ENCODE measurements at regions not wholly inside any gene's neighbourhood (a gene's known extent, or its start where the extent isn't known, plus 50 kb on each side); places are given as distances from the start of the nearest gene placed in this dataset.

GRCh38 chr16:52051414-52052172 lies 495.4 kb downstream of the TOX3 start:
- H3K27me3 ChIP-seq (ENCODE audit: insufficient read depth, low read length), result no peaks in the 10 kb centered on the region
- H3K4me1 ChIP-seq (ENCODE audit: control insufficient read depth in 1 of 2, insufficient read depth in 2 of 2, low read length in 2 of 2), result no peaks in the 10 kb centered on the region
- no peaks in the 10 kb centered on the region for H4K20me1 ChIP-seq (ENCODE audit: insufficient read depth)
- no peak overlapping the region for H3K9ac ChIP-seq (ENCODE audit: low read length)
- ChIA-PET POLR2A (no interaction called here), CTCF (no interaction called here), RAD21 (ENCODE audit: low non-redundant PET in 1 of 2, low total read pairs in 2 of 2, uncharacterized antibody in 2 of 2, unreplicated experiment in 2 of 2) (no interaction called here)
- no peak overlapping the region for H3K4me2 ChIP-seq (ENCODE audit: low read length)
- no peaks in the 10 kb centered on the region for H3K36me3 ChIP-seq (ENCODE audit: control insufficient read depth in 1 of 2, insufficient read depth in 2 of 2, low read length in 2 of 2)
- H3K9me2 ChIP-seq (ENCODE audit: insufficient read depth), result no peaks in the 10 kb centered on the region
- BruUV-seq (replicated peaks), result no TSS peak
- TF ChIP-seq FOSL1 (IDR thresholded peaks at IDR 0.05; ENCODE audit: low read depth) (no peak), SRF (IDR thresholded peaks at IDR 0.05; ENCODE audit: low read depth) (no peak), ELF1 (IDR thresholded peaks at IDR 0.05; ENCODE audit: borderline replicate concordance, low read depth) (no peak), REST (IDR thresholded peaks at IDR 0.05; ENCODE audit: low read depth) (no peak), ZNF274 (IDR thresholded peaks at IDR 0.05; ENCODE audit: low read depth, low read length) (no peak), SP1 (IDR thresholded peaks at IDR 0.05; ENCODE audit: low read depth) (no peak), CEBPB (IDR thresholded peaks at IDR 0.05; ENCODE audit: low read depth) (no peak), POLR2A (IDR thresholded peaks at IDR 0.05; ENCODE audit: borderline replicate concordance, extremely low read depth, insufficient read depth, insufficient read length) (no peak), SIN3A (IDR thresholded peaks at IDR 0.05; ENCODE audit: low read depth) (no peak), ZBTB33 (IDR thresholded peaks at IDR 0.05; ENCODE audit: extremely low read depth, insufficient replicate concordance, low read length) (no peak), TCF7L2 (IDR thresholded peaks at IDR 0.05; ENCODE audit: borderline replicate concordance, extremely low read depth, insufficient read depth, insufficient read length) (no peak), JUND (IDR thresholded peaks at IDR 0.05) (no peak), RAD21 (IDR thresholded peaks at IDR 0.05; ENCODE audit: low read depth) (no peak), ATF3 (IDR thresholded peaks at IDR 0.05) (no peak), ZFX (IDR thresholded peaks at IDR 0.05) (no peak), POLR2AphosphoS5 (IDR thresholded peaks at IDR 0.05; ENCODE audit: low read depth, low read length) (no peak)
- no peaks in the 10 kb centered on the region for H3K79me2 ChIP-seq (ENCODE audit: insufficient read depth, low read length)
- H3K4me3 ChIP-seq (replicated peaks in 1 of 2; ENCODE audit: low read depth in 1 of 2, low read length in 2 of 2), result no peak overlapping the region
- H3K27ac ChIP-seq (ENCODE audit: low read depth, low read length), result no peak overlapping the region
- H3K9me3 ChIP-seq (ENCODE audit: control insufficient read depth in 1 of 2, insufficient read depth in 1 of 2, low read depth in 1 of 2, low read length in 2 of 2), result peaks cover 19 to 23% of the 10 kb centered on the region in 2 experiments; a peak in 2 of 4 replicates
- no peak overlapping the region for H2AFZ ChIP-seq (ENCODE audit: low read depth, low read length, poor library complexity, severe bottlenecking)
- DNase-seq (ENCODE audit: low read depth, low spot score), result no peak
- intact Hi-C loops (cut with micrococcal nuclease), result no loop called here
- no peak for ATAC-seq
